GM19099 (cell line): ENCODE measurements at regions not wholly inside any gene's neighbourhood (a gene's known extent, or its start where the extent isn't known, plus 50 kb on each side); places are given as distances from the start of the nearest gene placed in this dataset.

Source experiments
- POLR2A ChIP-seq: IDR thresholded peaks from 3 replicates; pipeline ENCODE4 v1.6.1; 2011; ENCODE audit warnings: low read depth; ENCODE audit not compliant: insufficient read length; ENCODE audit errors: extremely low read depth

GRCh38 chr2:47262657-47263056 lies 86.3 kb upstream of the CALM2 start:
- TF ChIP-seq POLR2A = no peak

GRCh38 chr2:47260971-47261370 lies 84.7 kb upstream of the CALM2 start:
- no peak for TF ChIP-seq POLR2A

GRCh38 chr2:47259829-47260228 lies 83.5 kb upstream of the CALM2 start:
- no peak for TF ChIP-seq POLR2A

GRCh38 chr2:47257946-47258348 lies 81.6 kb upstream of the CALM2 start:
- no peak for TF ChIP-seq POLR2A

GRCh38 chr2:47256416-47257087 lies 80.2 kb upstream of the CALM2 start:
- TF ChIP-seq POLR2A = no peak

- no peak for TF ChIP-seq POLR2A
Observed at GRCh38 chr2:47255794-47256193, 79.5 kb upstream of the CALM2 start.

GRCh38 chr2:47254464-47254863 lies 78.2 kb upstream of the CALM2 start:
- TF ChIP-seq POLR2A = no peak

- TF ChIP-seq POLR2A = no peak
Observed at GRCh38 chr2:47253447-47253846, 77.1 kb upstream of the CALM2 start.

- TF ChIP-seq POLR2A = no peak
Observed at GRCh38 chr2:47251404-47251675, 75.0 kb upstream of the CALM2 start.

- no peak for TF ChIP-seq POLR2A
Observed at GRCh38 chr2:47250586-47251403, 74.5 kb upstream of the CALM2 start.

- TF ChIP-seq POLR2A = no peak
Observed at GRCh38 chr2:47249931-47250330, 73.6 kb upstream of the CALM2 start.

- TF ChIP-seq POLR2A = no peak
Observed at GRCh38 chr2:47249157-47249900, 73.0 kb upstream of the CALM2 start.

- no peak for TF ChIP-seq POLR2A
Observed at GRCh38 chr2:47243596-47244323, 67.4 kb upstream of the CALM2 start.

GRCh38 chr2:47241715-47242114 lies 65.4 kb upstream of the CALM2 start:
- no peak for TF ChIP-seq POLR2A
